ENCODE measurements at regions not wholly inside any gene's neighbourhood (a gene's known extent, or its start where the extent isn't known, plus 50 kb on each side); places are given as distances from the start of the nearest gene placed in this dataset.

GRCh38 chr1:185376840-185377635 is 60.0 kb upstream of the IVNS1ABP start:
- no peak for TF ChIP-seq CTCF (conservative IDR thresholded peaks at IDR 0.05; ENCODE audit: low read depth, low read length)
- no peak overlapping the region for H3K4me3 ChIP-seq (ENCODE audit: low read length)
- DNase-seq (ENCODE audit: low read depth) = no peak

GRCh38 chr1:185376288-185376687 is 59.2 kb upstream of the IVNS1ABP start:
- no peak for DNase-seq (ENCODE audit: low read depth)
- no peak for TF ChIP-seq CTCF (conservative IDR thresholded peaks at IDR 0.05; ENCODE audit: low read depth, low read length)
- H3K4me3 ChIP-seq (ENCODE audit: low read length) = no peak overlapping the region

GRCh38 chr1:185375583-185375982 is 58.5 kb upstream of the IVNS1ABP start:
- no peak for TF ChIP-seq CTCF (conservative IDR thresholded peaks at IDR 0.05; ENCODE audit: low read depth, low read length)
- no peak overlapping the region for H3K4me3 ChIP-seq (ENCODE audit: low read length)
- DNase-seq (ENCODE audit: low read depth) = no peak

GRCh38 chr1:185373813-185374529 is 56.9 kb upstream of the IVNS1ABP start:
- no peak overlapping the region for H3K4me3 ChIP-seq (ENCODE audit: low read length)
- TF ChIP-seq CTCF (conservative IDR thresholded peaks at IDR 0.05; ENCODE audit: low read depth, low read length) = no peak
- no peak for DNase-seq (ENCODE audit: low read depth)

GRCh38 chr1:185369786-185370185 is 52.7 kb upstream of the IVNS1ABP start:
- no peak for TF ChIP-seq CTCF (conservative IDR thresholded peaks at IDR 0.05; ENCODE audit: low read depth, low read length)
- no peak overlapping the region for H3K4me3 ChIP-seq (ENCODE audit: low read length)
- DNase-seq (ENCODE audit: low read depth) = no peak

GRCh38 chr1:185368913-185369491 is 52.0 kb upstream of the IVNS1ABP start:
- H3K4me3 ChIP-seq (ENCODE audit: low read length) = no peak overlapping the region
- no peak for TF ChIP-seq CTCF (conservative IDR thresholded peaks at IDR 0.05; ENCODE audit: low read depth, low read length)
- no peak for DNase-seq (ENCODE audit: low read depth)
